Keratinocyte (primary cell): ENCODE measurements at regions not wholly inside any gene's neighbourhood (a gene's known extent, or its start where the extent isn't known, plus 50 kb on each side); places are given as distances from the start of the nearest gene placed in this dataset.

ENCODE experiments used
- DNase-seq: peaks from one replicate; pipeline ENCODE4 v3.0.0-alpha.2; 2011; ENCODE audit warnings: low read depth, missing footprints, low spot score
- FAIRE-seq: peaks from 2 replicates; lab custom pipeline; 2011; peaks lifted over from hg19 to GRCh38; lab: Jason Lieb, UNC
- H2AFZ ChIP-seq: 2 replicates; pipeline ENCODE4 v1.6.0; 2012; ENCODE audit warnings: low read length, control low read depth, inconsistent platforms; ENCODE audit not compliant: control insufficient read depth
- H3K27ac ChIP-seq: 2 replicates; pipeline ENCODE4 v1.5.1; 2011; ENCODE audit warnings: low read length; ENCODE audit not compliant: control insufficient read depth, insufficient read depth
- H3K27me3 ChIP-seq: 3 replicates; pipeline ENCODE4 v1.6.0; 2011; ENCODE audit warnings: low read length; ENCODE audit not compliant: control insufficient read depth, insufficient read depth; ENCODE audit errors: extremely low read depth
- H3K36me3 ChIP-seq, 2 experiments: 2 replicates in 1 of 2; 3 replicates in 1 of 2; pipeline ENCODE4 v1.5.1; 2011; ENCODE audit warnings: low read length in 2 of 2, mild to moderate bottlenecking in 1 of 2; ENCODE audit not compliant: control insufficient read depth in 2 of 2, insufficient read depth in 2 of 2; ENCODE audit errors: extremely low read depth in 1 of 2
- H3K4me1 ChIP-seq: 3 replicates; pipeline ENCODE4 v1.5.1; 2011; ENCODE audit warnings: low read length; ENCODE audit not compliant: control insufficient read depth, insufficient read depth; ENCODE audit errors: extremely low read depth
- H3K4me2 ChIP-seq: 3 replicates; pipeline ENCODE4 v1.6.0; 2011; ENCODE audit warnings: low read depth, low read length; ENCODE audit not compliant: control insufficient read depth, insufficient read depth; ENCODE audit errors: extremely low read depth
- H3K4me3 ChIP-seq, 3 experiments: fragments of 200-600 bp in 1 of 3; sonication (generic) in 1 of 3; 2 replicates in 2 of 3; 3 replicates in 1 of 3; pipeline ENCODE4 v1.5.1; 2011 to 2016; ENCODE audit warnings: low read length in 3 of 3, mild to moderate bottlenecking in 3 of 3, control low read depth in 2 of 3, inconsistent platforms in 1 of 3, low read depth in 1 of 3, mixed read lengths in 1 of 3, mixed run types in 1 of 3, moderate library complexity in 1 of 3; ENCODE audit not compliant: control insufficient read depth in 2 of 3, insufficient read depth in 2 of 3; ENCODE audit errors: extremely low read depth in 1 of 3
- H3K79me2 ChIP-seq: 2 replicates; pipeline ENCODE4 v1.6.0; 2012; ENCODE audit warnings: low read length; ENCODE audit not compliant: control insufficient read depth, insufficient read depth
- H3K9ac ChIP-seq: 3 replicates; pipeline ENCODE4 v1.6.0; 2011; ENCODE audit warnings: low read length; ENCODE audit not compliant: control insufficient read depth, insufficient read depth; ENCODE audit errors: extremely low read depth
- H3K9me1 ChIP-seq: 3 replicates; pipeline ENCODE4 v1.6.0; 2011; ENCODE audit warnings: low read length; ENCODE audit not compliant: control insufficient read depth, insufficient read depth; ENCODE audit errors: extremely low read depth
- H3K9me3 ChIP-seq: 2 replicates; pipeline ENCODE4 v1.5.1; 2012; ENCODE audit warnings: low read depth, low read length; ENCODE audit not compliant: control insufficient read depth
- H4K20me1 ChIP-seq: 3 replicates; pipeline ENCODE4 v1.6.0; 2011; ENCODE audit warnings: low read length; ENCODE audit not compliant: control insufficient read depth, insufficient read depth; ENCODE audit errors: extremely low read depth
- EZH2 ChIP-seq: IDR thresholded peaks from one replicate; pipeline ENCODE4 v1.6.1; 2012; ENCODE audit warnings: inconsistent platforms, mild to moderate bottlenecking, low read length, moderate library complexity
- dilution Hi-C: fragments of 300-500 bp; cut with MboI; formaldehyde crosslinking; loops from one replicate; pipeline ENCODE4 v1.7.0; 2020; ENCODE audit warnings: low sequenced_read_pairs; ENCODE audit not compliant: extremely low pct_ligation_motif_present
- TF ChIP-seq, protein P1 (sequence below), 3 experiments: IDR thresholded peaks in 1 of 3; conservative IDR thresholded peaks in 1 of 3; optimal IDR thresholded peaks in 1 of 3; 2 replicates in 2 of 3; 3 replicates in 1 of 3; pipeline versions ENCODE3 to v1.5.1; 2011; ENCODE audit warnings: low read length in 3 of 3, mild to moderate bottlenecking in 3 of 3, moderate library complexity in 2 of 3, control low read depth in 1 of 3, inconsistent platforms in 1 of 3; ENCODE audit not compliant: insufficient read depth in 2 of 3; ENCODE audit errors: extremely low read depth in 1 of 3

DNA sequence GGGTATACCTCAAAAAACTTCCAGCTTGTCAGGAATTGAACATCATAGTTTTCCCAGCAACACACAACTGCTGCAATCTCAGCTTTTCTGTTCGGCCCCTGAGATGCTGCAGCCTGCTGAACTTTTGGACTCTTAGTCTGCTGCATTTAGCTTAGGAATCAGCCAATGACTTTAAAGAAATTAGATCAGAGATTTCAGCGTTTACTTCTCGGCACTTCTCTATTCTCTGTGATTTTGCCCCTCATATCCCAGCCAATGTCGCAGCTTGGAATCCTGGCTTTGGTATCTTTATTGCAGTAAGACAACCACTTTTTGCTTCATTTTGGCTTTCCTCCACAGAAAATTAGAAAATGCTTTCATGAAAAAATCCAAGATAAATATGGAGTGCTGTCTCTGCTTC lies 86.3 kb upstream of the MCTP2 start:
- no peak for DNase-seq
- Histone ChIP-seq H2AFZ (no peak overlapping the region), H3K79me2 (no peaks in the 10 kb centered on the region), H4K20me1 (no peaks in the 10 kb centered on the region), H3K36me3 (no peaks in the 10 kb centered on the region), H3K9ac (no peak overlapping the region), H3K27me3 (no peaks in the 10 kb centered on the region), H3K9me3 (no peaks in the 10 kb centered on the region), H3K4me2 (no peak overlapping the region), H3K4me3 (no peak overlapping the region), H3K9me1 (no peaks in the 10 kb centered on the region), H3K27ac (no peak overlapping the region), H3K4me1 (peaks cover 3% of the 10 kb centered on the region)
- TF ChIP-seq, protein P1, sequence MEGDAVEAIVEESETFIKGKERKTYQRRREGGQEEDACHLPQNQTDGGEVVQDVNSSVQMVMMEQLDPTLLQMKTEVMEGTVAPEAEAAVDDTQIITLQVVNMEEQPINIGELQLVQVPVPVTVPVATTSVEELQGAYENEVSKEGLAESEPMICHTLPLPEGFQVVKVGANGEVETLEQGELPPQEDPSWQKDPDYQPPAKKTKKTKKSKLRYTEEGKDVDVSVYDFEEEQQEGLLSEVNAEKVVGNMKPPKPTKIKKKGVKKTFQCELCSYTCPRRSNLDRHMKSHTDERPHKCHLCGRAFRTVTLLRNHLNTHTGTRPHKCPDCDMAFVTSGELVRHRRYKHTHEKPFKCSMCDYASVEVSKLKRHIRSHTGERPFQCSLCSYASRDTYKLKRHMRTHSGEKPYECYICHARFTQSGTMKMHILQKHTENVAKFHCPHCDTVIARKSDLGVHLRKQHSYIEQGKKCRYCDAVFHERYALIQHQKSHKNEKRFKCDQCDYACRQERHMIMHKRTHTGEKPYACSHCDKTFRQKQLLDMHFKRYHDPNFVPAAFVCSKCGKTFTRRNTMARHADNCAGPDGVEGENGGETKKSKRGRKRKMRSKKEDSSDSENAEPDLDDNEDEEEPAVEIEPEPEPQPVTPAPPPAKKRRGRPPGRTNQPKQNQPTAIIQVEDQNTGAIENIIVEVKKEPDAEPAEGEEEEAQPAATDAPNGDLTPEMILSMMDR (optimal IDR thresholded peaks at IDR 0.05 in 1 of 3, IDR thresholded peaks at IDR 0.05 in 1 of 3, conservative IDR thresholded peaks at IDR 0.05 in 1 of 3; ENCODE audit: extremely low read depth in 1 of 3, insufficient read depth in 2 of 3, low read length in 3 of 3), result no peak
- FAIRE-seq, result no peak
- dilution Hi-C loops, result no loop called here

- DNase-seq (no peak), FAIRE-seq (no peak)
- Histone ChIP-seq H3K27me3 (no peaks in the 10 kb centered on the region), H3K9me3 (no peaks in the 10 kb centered on the region), H3K36me3 (no peaks in the 10 kb centered on the region), H3K27ac (no peak overlapping the region), H3K9me1 (no peaks in the 10 kb centered on the region), H4K20me1 (no peaks in the 10 kb centered on the region), H3K4me2 (no peak overlapping the region), H3K79me2 (no peaks in the 10 kb centered on the region), H3K4me3 (no peak overlapping the region), H3K9ac (no peak overlapping the region), H3K4me1 (no peaks in the 10 kb centered on the region), H2AFZ (no peak overlapping the region)
- TF ChIP-seq EZH2, result no peak
- TF ChIP-seq, protein P1 (optimal IDR thresholded peaks at IDR 0.05 in 1 of 3, IDR thresholded peaks at IDR 0.05 in 1 of 3, conservative IDR thresholded peaks at IDR 0.05 in 1 of 3; ENCODE audit: extremely low read depth in 1 of 3, insufficient read depth in 2 of 3, low read length in 3 of 3), result no peak
- dilution Hi-C loops, result no loop called here
These were observed 89.6 kb upstream of the MCTP2 start for GRCh38 chr15:94141802-94142201.
